ENCODE measurements at regions not wholly inside any gene's neighbourhood (a gene's known extent, or its start where the extent isn't known, plus 50 kb on each side); places are given as distances from the start of the nearest gene placed in this dataset.

GRCh38 chr12:45605624-45606023, 123.9 kb upstream of the ARID2 start:
- no peak overlapping the region for H3K27ac ChIP-seq (ENCODE audit: low read length)
- no peaks in the 10 kb centered on the region for H3K27me3 ChIP-seq (ENCODE audit: control insufficient read depth in 1 of 2, insufficient read depth in 2 of 2, low read length in 2 of 2)

GRCh38 chr12:45611061-45611460, 118.4 kb upstream of the ARID2 start:
- H3K4me3 ChIP-seq (ENCODE audit: low read length in 2 of 2): no peak overlapping the region
- no peaks in the 10 kb centered on the region for H3K9me3 ChIP-seq (ENCODE audit: control insufficient read depth in 2 of 2, low read length in 2 of 2)
- no peak overlapping the region for H3K9ac ChIP-seq (ENCODE audit: low read length in 2 of 2)
- no peak overlapping the region for H3K27ac ChIP-seq (ENCODE audit: low read length)
- H3K27me3 ChIP-seq (ENCODE audit: control insufficient read depth in 1 of 2, insufficient read depth in 2 of 2, low read length in 2 of 2): no peaks in the 10 kb centered on the region
- H3K36me3 ChIP-seq (ENCODE audit: control insufficient read depth in 2 of 2, insufficient read depth in 2 of 2, low read length in 2 of 2): no peaks in the 10 kb centered on the region
- H3K4me1 ChIP-seq (ENCODE audit: control insufficient read depth, insufficient read depth, low read length): no peaks in the 10 kb centered on the region

More at GRCh38 chr12:45605624-45606023, 123.9 kb upstream of the ARID2 start:
- H3K36me3 ChIP-seq (ENCODE audit: control insufficient read depth in 2 of 2, insufficient read depth in 2 of 2, low read length in 2 of 2): no peaks in the 10 kb centered on the region
- no peaks in the 10 kb centered on the region for H3K4me1 ChIP-seq (ENCODE audit: control insufficient read depth, insufficient read depth, low read length)
- H3K9ac ChIP-seq (ENCODE audit: low read length in 2 of 2): no peak overlapping the region
- H3K9me3 ChIP-seq (ENCODE audit: control insufficient read depth in 2 of 2, low read length in 2 of 2): no peaks in the 10 kb centered on the region
- H3K4me3 ChIP-seq (ENCODE audit: low read length in 2 of 2): no peak overlapping the region

GRCh38 chr12:45611495-45611894, 118.0 kb upstream of the ARID2 start:
- Histone ChIP-seq H3K4me1 (ENCODE audit: control insufficient read depth, insufficient read depth, low read length) (no peaks in the 10 kb centered on the region), H3K4me3 (ENCODE audit: low read length in 2 of 2) (no peak overlapping the region), H3K9ac (ENCODE audit: low read length in 2 of 2) (no peak overlapping the region), H3K27me3 (ENCODE audit: control insufficient read depth in 1 of 2, insufficient read depth in 2 of 2, low read length in 2 of 2) (no peaks in the 10 kb centered on the region), H3K27ac (ENCODE audit: low read length) (no peak overlapping the region), H3K36me3 (ENCODE audit: control insufficient read depth in 2 of 2, insufficient read depth in 2 of 2, low read length in 2 of 2) (no peaks in the 10 kb centered on the region), H3K9me3 (ENCODE audit: control insufficient read depth in 2 of 2, low read length in 2 of 2) (no peaks in the 10 kb centered on the region)

DNA sequence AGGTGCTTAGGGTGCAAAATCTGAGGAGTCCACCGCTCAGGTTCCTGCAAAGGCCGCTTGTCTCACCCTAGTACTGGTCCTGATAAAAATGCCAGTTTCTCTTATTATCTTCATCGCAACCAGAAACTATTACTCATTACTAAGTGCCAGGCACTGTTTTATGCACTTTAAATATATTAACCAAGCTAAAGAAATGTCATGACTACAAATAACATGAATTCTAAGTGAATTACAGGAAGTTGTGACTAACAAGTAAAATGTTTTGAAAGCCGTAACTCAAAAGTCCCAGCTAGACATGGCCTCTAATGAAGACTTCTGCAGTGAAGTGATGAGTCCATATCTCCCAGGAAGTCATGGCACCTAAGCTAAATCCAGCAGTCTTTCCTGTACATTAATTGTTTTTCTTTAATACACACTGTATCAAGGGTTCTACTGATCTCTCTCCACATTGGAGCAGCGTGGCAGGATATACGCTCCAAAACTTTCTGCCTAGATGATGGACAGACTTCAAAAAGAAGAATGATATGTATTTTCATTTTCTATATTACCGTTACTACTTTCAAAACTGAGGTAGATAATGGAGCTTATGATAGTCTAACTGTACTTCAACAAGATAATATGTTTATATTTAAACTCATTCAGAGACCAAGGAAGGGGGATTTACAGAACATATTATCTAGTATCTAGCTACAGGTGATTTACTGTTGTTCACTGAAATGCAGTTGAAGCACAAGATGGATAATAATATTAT, 117.3 kb upstream of the ARID2 start:
- Histone ChIP-seq H3K4me1 (ENCODE audit: control insufficient read depth, insufficient read depth, low read length) (no peaks in the 10 kb centered on the region), H3K27ac (ENCODE audit: low read length) (no peak overlapping the region), H3K9me3 (ENCODE audit: control insufficient read depth in 2 of 2, low read length in 2 of 2) (no peaks in the 10 kb centered on the region), H3K27me3 (ENCODE audit: control insufficient read depth in 1 of 2, insufficient read depth in 2 of 2, low read length in 2 of 2) (no peaks in the 10 kb centered on the region), H3K9ac (ENCODE audit: low read length in 2 of 2) (no peak overlapping the region), H3K36me3 (ENCODE audit: control insufficient read depth in 2 of 2, insufficient read depth in 2 of 2, low read length in 2 of 2) (no peaks in the 10 kb centered on the region), H3K4me3 (ENCODE audit: low read length in 2 of 2) (no peak overlapping the region)

- Histone ChIP-seq H3K4me1 (ENCODE audit: control insufficient read depth, insufficient read depth, low read length) (no peaks in the 10 kb centered on the region), H3K36me3 (ENCODE audit: control insufficient read depth in 2 of 2, insufficient read depth in 2 of 2, low read length in 2 of 2) (no peaks in the 10 kb centered on the region), H3K4me3 (ENCODE audit: low read length in 2 of 2) (no peak overlapping the region), H3K27ac (ENCODE audit: low read length) (no peak overlapping the region), H3K27me3 (ENCODE audit: control insufficient read depth in 1 of 2, insufficient read depth in 2 of 2, low read length in 2 of 2) (no peaks in the 10 kb centered on the region), H3K9ac (ENCODE audit: low read length in 2 of 2) (no peak overlapping the region), H3K9me3 (ENCODE audit: control insufficient read depth in 2 of 2, low read length in 2 of 2) (no peaks in the 10 kb centered on the region)
These were observed 116.2 kb upstream of the ARID2 start for GRCh38 chr12:45613296-45613695.

GRCh38 chr12:45613855-45614254, 115.7 kb upstream of the ARID2 start:
- H3K36me3 ChIP-seq (ENCODE audit: control insufficient read depth in 2 of 2, insufficient read depth in 2 of 2, low read length in 2 of 2): no peaks in the 10 kb centered on the region
- no peaks in the 10 kb centered on the region for H3K4me1 ChIP-seq (ENCODE audit: control insufficient read depth, insufficient read depth, low read length)
- H3K9ac ChIP-seq (ENCODE audit: low read length in 2 of 2): no peak overlapping the region
- H3K27me3 ChIP-seq (ENCODE audit: control insufficient read depth in 1 of 2, insufficient read depth in 2 of 2, low read length in 2 of 2): no peaks in the 10 kb centered on the region
- H3K9me3 ChIP-seq (ENCODE audit: control insufficient read depth in 2 of 2, low read length in 2 of 2): no peaks in the 10 kb centered on the region
- H3K27ac ChIP-seq (ENCODE audit: low read length): no peak overlapping the region
- no peak overlapping the region for H3K4me3 ChIP-seq (ENCODE audit: low read length in 2 of 2)

DNA sequence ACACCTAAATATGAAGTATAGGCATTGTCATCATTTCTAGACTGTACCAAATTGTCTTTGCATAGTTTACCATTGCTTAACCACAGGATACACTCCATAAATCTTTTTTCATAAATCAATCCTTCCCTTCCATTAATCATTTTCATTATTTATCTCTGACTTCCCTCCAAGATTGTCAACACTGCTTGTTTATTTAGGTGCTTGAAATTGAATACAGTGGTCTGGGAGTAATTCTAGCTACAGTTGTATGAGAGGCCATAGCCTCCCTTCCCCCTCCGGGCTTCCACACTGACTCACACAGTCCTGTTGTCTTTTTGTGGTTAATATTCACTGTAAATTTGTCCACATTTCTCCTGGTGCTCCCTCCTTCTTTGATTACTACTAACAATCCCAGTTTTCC, 114.2 kb upstream of the ARID2 start:
- Histone ChIP-seq H3K27me3 (ENCODE audit: control insufficient read depth in 1 of 2, insufficient read depth in 2 of 2, low read length in 2 of 2) (no peaks in the 10 kb centered on the region), H3K9me3 (ENCODE audit: control insufficient read depth in 2 of 2, low read length in 2 of 2) (no peaks in the 10 kb centered on the region), H3K4me1 (ENCODE audit: control insufficient read depth, insufficient read depth, low read length) (no peaks in the 10 kb centered on the region), H3K27ac (ENCODE audit: low read length) (no peak overlapping the region), H3K36me3 (ENCODE audit: control insufficient read depth in 2 of 2, insufficient read depth in 2 of 2, low read length in 2 of 2) (no peaks in the 10 kb centered on the region), H3K4me3 (ENCODE audit: low read length in 2 of 2) (no peak overlapping the region), H3K9ac (ENCODE audit: low read length in 2 of 2) (no peak overlapping the region)

GRCh38 chr12:45619736-45620135, 109.8 kb upstream of the ARID2 start:
- no peak overlapping the region for H3K4me3 ChIP-seq (ENCODE audit: low read length in 2 of 2)
- no peaks in the 10 kb centered on the region for H3K36me3 ChIP-seq (ENCODE audit: control insufficient read depth in 2 of 2, insufficient read depth in 2 of 2, low read length in 2 of 2)
- H3K9me3 ChIP-seq (ENCODE audit: control insufficient read depth in 2 of 2, low read length in 2 of 2): no peaks in the 10 kb centered on the region
- H3K27ac ChIP-seq (ENCODE audit: low read length): no peak overlapping the region
- no peaks in the 10 kb centered on the region for H3K27me3 ChIP-seq (ENCODE audit: control insufficient read depth in 1 of 2, insufficient read depth in 2 of 2, low read length in 2 of 2)
- no peak overlapping the region for H3K9ac ChIP-seq (ENCODE audit: low read length in 2 of 2)
- H3K4me1 ChIP-seq (ENCODE audit: control insufficient read depth, insufficient read depth, low read length): no peaks in the 10 kb centered on the region

GRCh38 chr12:45621703-45622102, 107.8 kb upstream of the ARID2 start:
- no peaks in the 10 kb centered on the region for H3K27me3 ChIP-seq (ENCODE audit: control insufficient read depth in 1 of 2, insufficient read depth in 2 of 2, low read length in 2 of 2)
- no peaks in the 10 kb centered on the region for H3K4me1 ChIP-seq (ENCODE audit: control insufficient read depth, insufficient read depth, low read length)
- no peak overlapping the region for H3K4me3 ChIP-seq (ENCODE audit: low read length in 2 of 2)
- H3K36me3 ChIP-seq (ENCODE audit: control insufficient read depth in 2 of 2, insufficient read depth in 2 of 2, low read length in 2 of 2): no peaks in the 10 kb centered on the region
- H3K9ac ChIP-seq (ENCODE audit: low read length in 2 of 2): no peak overlapping the region
- H3K27ac ChIP-seq (ENCODE audit: low read length): no peak overlapping the region
- no peaks in the 10 kb centered on the region for H3K9me3 ChIP-seq (ENCODE audit: control insufficient read depth in 2 of 2, low read length in 2 of 2)

GRCh38 chr12:45622210-45622937, 107.1 kb upstream of the ARID2 start:
- H3K9ac ChIP-seq (ENCODE audit: low read length in 2 of 2): no peak overlapping the region
- no peaks in the 10 kb centered on the region for H3K4me1 ChIP-seq (ENCODE audit: control insufficient read depth, insufficient read depth, low read length)
- no peak overlapping the region for H3K27ac ChIP-seq (ENCODE audit: low read length)
- no peaks in the 10 kb centered on the region for H3K9me3 ChIP-seq (ENCODE audit: control insufficient read depth in 2 of 2, low read length in 2 of 2)
- H3K36me3 ChIP-seq (ENCODE audit: control insufficient read depth in 2 of 2, insufficient read depth in 2 of 2, low read length in 2 of 2): no peaks in the 10 kb centered on the region
- no peak overlapping the region for H3K4me3 ChIP-seq (ENCODE audit: low read length in 2 of 2)
- no peaks in the 10 kb centered on the region for H3K27me3 ChIP-seq (ENCODE audit: control insufficient read depth in 1 of 2, insufficient read depth in 2 of 2, low read length in 2 of 2)

DNA sequence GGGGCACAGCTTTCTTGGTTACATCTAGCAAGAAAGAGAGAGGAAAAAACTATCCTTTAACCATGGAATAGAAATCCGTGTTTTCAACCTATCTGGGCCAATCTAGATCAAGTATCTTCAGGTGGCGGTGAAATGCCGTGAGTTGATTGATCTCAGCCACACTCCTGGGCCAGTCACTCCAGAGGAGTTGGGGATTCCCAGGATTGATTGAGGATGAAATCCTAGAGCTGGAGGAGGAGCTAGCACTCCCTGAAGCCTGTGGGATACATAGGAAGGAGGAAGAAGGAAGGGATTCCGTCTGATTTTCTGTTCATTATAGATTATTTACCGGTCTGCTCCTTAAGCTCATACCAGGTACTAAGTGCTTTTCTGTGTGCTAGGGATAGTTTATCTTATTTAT, 106.3 kb upstream of the ARID2 start:
- H3K27ac ChIP-seq (ENCODE audit: low read length): no peak overlapping the region
- H3K9ac ChIP-seq (ENCODE audit: low read length in 2 of 2): no peak overlapping the region
- H3K4me3 ChIP-seq (ENCODE audit: low read length in 2 of 2): no peak overlapping the region
- H3K4me1 ChIP-seq (ENCODE audit: control insufficient read depth, insufficient read depth, low read length): no peaks in the 10 kb centered on the region
- H3K27me3 ChIP-seq (ENCODE audit: control insufficient read depth in 1 of 2, insufficient read depth in 2 of 2, low read length in 2 of 2): no peaks in the 10 kb centered on the region
- H3K9me3 ChIP-seq (ENCODE audit: control insufficient read depth in 2 of 2, low read length in 2 of 2): no peaks in the 10 kb centered on the region
- H3K36me3 ChIP-seq (ENCODE audit: control insufficient read depth in 2 of 2, insufficient read depth in 2 of 2, low read length in 2 of 2): no peaks in the 10 kb centered on the region

Measured in stomach smooth muscle (tissue), 2 donors.